GM08714 (cell line): ENCODE measurements at regions not wholly inside any gene's neighbourhood (a gene's known extent, or its start where the extent isn't known, plus 50 kb on each side); places are given as distances from the start of the nearest gene placed in this dataset.
"Not testable (repeated sequence)": the region's sequence is repeated elsewhere in the genome, so short reads cannot be mapped to it uniquely, and the experiment has no call there.

ENCODE experiments used
- H3K4me3 ChIP-seq: fragments of 200-500 bp; sonication (Bioruptor generic); 2 replicates; pipeline ENCODE4 v1.5.1; 2014; ENCODE audit warnings: mild to moderate bottlenecking, low read length, inconsistent platforms
- ZNF274 ChIP-seq: IDR thresholded peaks from 2 replicates; pipeline ENCODE4 v1.6.1; 2012; ENCODE audit warnings: mild to moderate bottlenecking, low read depth, low read length

DNA sequence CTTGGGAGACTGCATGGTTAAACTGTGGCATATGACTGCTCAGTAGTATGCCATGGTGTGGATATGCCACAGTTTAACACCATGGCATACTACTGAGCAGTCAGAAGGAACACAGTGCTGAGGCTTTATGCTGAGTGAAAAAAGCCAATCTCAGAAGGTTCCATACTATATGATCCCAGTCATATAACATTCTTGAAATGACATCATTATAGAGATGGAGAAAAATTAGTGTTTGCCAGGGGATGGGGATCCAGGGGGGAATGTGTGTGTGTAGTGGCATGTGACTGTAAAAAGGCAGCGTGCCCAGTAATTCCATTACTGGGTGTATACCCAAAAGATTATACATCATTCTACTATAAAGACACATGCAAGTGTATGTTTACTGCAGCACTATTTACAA lies 85.8 kb downstream of the FOXF2 start:
- H3K4me3 ChIP-seq, result no peak overlapping the region

GRCh38 chr6:1477432-1478090 lies 88.2 kb downstream of the FOXF2 start:
- no peak for TF ChIP-seq ZNF274
- no peak overlapping the region for H3K4me3 ChIP-seq

More for the DNA sequence above, 85.8 kb downstream of the FOXF2 start:
- no peak for TF ChIP-seq ZNF274

DNA sequence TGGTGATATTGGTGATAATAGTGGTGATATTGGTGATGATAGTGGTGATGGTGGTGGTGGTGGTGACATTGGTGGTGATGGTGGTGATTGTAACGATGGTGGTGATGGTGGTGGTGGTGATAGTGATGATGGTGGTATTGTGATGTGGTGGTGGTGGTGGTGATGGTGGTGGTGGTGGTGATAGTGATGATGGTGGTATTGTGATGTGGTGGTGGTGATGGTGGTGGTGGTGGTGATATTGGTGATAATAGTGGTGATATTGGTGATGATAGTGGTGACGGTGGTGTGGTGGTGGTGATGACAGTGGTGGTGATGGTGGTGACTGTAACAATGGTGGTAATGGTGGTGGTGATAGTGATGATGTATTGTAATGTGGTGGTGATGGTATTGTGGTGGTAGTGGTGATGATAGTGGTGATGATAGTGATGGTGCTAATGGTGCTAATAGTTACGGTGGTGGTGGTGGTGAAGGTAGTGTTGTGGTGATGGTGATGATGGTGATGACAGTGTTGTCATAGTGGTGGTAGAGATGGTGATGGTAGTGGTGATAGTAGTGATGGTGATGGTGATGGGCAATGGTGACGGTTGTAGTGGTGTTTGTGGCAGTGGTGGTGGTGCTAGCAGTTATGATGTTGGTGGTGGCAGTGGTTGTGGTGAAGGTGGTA lies 88.9 kb downstream of the FOXF2 start:
- not testable (repeated sequence) for H3K4me3 ChIP-seq

DNA sequence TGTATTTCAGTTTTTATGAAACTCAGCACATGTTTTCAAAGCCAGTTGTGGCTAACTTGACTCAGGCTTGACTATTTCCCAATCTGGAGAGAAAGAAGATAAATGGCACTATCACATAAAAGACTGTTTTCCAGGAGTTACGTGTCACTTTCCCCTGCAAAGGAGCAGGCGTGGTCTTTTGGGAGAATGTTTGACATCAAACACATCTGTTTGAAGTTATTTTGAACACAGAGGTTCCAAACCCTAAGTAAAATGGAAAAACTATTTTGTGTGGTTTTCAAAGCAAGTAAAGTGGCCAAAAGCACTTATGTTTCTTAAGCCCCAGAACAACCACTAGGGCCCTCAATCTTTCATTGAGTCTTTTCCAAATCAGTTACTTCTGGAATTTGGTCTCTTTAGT lies 89.7 kb downstream of the FOXF2 start:
- no peak overlapping the region for H3K4me3 ChIP-seq
- no peak for TF ChIP-seq ZNF274

DNA sequence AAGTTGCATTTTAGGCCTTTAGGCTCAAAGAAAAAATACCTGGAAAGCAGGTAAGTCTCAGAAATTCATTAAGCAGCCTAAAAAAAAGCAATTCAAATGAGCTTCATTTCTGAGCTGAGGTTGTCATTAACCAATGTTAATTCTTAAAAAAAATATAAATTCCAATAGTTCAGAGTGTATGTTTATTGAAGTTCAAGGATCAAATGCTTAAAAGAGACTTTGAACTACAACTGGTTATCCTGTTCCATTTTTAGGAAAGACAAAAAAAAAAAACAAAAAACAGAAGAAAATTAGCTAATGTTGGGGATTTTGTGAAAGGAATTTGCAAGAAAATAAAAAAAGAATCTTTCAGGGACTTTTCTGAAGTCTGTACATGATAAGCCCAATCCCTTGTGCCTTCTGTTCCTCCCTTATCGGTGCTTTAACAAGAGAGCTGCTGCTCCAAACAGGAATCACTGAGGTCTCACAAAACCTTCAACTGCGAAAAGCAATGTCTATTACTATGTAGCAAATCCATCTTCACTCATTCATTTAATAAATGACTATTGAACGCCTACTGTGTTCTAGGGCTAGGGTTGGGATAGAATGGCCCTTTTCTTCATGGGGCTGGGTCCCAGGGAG lies 90.3 kb downstream of the FOXF2 start:
- no peak for TF ChIP-seq ZNF274
- no peak overlapping the region for H3K4me3 ChIP-seq

DNA sequence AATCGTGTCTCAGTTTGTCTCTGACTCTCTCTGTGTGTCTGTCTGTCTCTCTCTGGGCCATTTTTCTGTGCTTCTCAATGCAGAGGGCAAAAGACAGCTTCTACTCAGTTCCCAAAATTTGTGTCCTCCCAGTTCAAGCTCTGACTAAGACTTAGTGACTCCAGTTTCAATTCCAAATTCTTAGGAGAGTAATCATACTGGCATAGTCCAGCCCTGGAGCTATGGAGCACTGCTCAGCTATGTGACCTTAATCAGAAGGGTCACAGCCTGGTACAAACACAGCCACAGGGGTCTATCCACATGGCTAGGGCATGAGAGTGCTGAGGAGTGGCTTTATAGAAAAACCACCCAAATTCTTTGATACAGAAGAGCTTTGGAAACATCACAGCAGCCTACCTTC lies 91.9 kb downstream of the FOXF2 start:
- no peak for TF ChIP-seq ZNF274
- no peak overlapping the region for H3K4me3 ChIP-seq

DNA sequence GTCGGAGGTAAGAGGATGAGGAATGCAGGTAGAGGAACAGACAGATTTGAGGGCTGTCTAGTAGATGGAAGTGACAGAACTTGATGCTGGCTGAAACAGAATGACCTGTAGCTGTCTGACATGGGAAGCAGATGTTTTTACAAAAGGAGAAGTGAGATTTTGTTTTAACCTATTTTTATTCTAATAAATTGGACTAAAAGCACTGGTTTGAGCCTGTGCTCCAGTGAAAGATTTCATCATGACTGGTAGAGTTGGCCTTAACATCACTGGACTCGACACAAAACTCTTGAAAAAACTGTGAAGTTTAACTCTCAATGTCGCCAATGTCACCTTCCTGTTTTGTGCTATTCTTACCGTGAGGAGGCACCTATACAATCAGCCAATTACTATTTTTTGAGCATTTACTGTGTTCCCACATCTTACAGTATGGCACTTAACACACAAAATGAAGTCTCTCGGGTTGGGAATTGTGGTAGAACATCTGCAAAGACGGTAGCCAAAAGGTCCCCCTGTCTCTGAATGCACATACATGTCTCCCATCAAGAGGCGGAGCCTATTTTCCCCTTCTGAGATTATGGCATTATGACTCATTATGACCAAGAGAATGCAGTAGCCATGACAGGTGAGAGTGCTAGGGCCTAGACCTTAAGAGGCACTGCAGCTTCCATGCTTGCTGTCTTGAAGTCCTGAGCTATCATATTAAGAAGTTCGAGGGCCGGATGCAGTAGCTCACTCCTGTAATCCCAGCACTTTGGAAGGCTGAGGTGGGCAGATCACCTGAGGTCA lies 93.2 kb downstream of the FOXF2 start:
- TF ChIP-seq ZNF274, result no peak
- H3K4me3 ChIP-seq, result no peak overlapping the region

DNA sequence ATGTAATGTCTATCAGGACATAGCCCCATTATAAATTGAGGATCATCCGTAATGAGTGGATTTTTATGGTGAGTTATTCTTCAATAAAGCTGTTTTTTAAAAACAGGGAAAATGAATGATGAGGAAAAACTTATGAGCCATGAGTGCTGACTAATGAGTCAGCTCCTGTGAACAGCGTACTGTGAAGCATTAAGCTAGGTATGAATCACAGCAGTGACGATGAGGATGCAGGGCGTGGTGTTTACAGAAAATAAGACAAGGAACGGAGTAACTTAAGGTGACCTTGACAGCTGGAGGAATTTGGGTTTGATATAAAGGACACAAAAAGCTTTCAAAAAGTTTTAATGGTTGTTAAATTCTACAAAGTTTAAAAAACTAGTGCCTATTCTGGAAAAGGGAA lies 96.3 kb downstream of the FOXF2 start:
- no peak overlapping the region for H3K4me3 ChIP-seq
- TF ChIP-seq ZNF274, result no peak

DNA sequence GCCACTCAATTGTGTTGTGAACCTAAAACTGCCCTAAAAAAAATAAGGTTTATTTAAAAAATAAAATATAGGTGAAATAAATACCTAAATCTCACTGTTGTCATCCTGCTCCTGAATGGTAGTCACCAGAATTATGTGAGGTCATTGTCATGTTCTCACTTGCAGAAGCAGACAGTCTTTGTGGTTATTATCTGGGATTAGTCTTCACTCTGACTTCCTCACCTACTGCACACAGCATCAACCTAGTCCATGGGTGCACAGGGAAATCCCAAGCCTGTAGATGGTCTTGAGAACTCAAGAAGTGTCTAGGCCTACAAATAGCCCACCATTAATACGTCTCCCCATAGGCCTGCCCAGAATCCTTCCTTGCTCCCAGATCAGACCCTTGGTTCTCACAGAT lies 97.0 kb downstream of the FOXF2 start:
- TF ChIP-seq ZNF274, result no peak
- no peak overlapping the region for H3K4me3 ChIP-seq

DNA sequence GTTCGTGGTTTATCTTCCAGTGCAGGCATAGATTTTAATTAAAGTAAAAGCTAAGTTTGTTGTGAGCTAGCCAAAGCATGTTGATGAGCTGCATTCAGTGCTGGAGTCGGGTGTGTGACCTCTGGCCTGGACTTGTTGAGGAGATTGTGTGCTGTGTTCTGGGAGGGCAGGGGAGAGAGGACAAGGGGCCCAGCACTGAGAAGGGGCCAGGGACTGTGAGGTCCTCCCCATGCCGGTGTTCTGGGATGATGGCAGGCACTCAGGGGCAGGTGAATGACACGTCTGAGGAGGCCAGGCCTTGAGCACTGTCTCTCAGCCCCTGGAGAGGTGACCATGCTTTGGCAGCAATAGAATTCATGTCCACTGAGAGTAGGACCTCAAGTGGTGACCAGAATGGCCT lies 97.9 kb downstream of the FOXF2 start:
- no peak overlapping the region for H3K4me3 ChIP-seq
- no peak for TF ChIP-seq ZNF274

GRCh38 chr6:1491025-1491424 lies 101.6 kb downstream of the FOXF2 start:
- H3K4me3 ChIP-seq, result no peak overlapping the region
- no peak for TF ChIP-seq ZNF274

GRCh38 chr6:1491591-1492319 lies 102.4 kb downstream of the FOXF2 start:
- TF ChIP-seq ZNF274, result no peak
- H3K4me3 ChIP-seq, result no peak overlapping the region

DNA sequence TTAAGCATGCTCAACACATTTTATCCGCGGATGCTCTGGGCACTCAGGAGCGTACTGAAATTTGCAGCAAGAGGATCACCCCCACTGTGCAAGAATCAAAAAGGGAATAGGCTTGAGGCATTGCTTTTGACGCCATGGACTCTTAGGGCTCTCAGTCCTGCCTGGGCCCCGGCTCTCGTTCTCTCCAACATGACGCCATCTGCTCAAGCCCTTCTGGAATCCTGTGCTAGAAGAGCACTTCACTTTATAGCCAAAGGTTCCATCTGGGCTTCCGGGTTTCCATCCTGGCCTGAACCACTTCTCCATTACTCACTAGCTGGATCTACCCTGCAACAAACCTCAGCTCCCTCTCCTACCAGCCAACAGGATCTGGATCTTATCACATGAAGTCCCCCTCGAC lies 105.3 kb downstream of the FOXF2 start:
- no peak for TF ChIP-seq ZNF274
- H3K4me3 ChIP-seq, result no peak overlapping the region

GRCh38 chr6:1495344-1495743 lies 106.0 kb downstream of the FOXF2 start:
- TF ChIP-seq ZNF274, result no peak
- H3K4me3 ChIP-seq, result no peak overlapping the region
